ENCODE measurements at regions not wholly inside any gene's neighbourhood (a gene's known extent, or its start where the extent isn't known, plus 50 kb on each side); places are given as distances from the start of the nearest gene placed in this dataset.

DNA sequence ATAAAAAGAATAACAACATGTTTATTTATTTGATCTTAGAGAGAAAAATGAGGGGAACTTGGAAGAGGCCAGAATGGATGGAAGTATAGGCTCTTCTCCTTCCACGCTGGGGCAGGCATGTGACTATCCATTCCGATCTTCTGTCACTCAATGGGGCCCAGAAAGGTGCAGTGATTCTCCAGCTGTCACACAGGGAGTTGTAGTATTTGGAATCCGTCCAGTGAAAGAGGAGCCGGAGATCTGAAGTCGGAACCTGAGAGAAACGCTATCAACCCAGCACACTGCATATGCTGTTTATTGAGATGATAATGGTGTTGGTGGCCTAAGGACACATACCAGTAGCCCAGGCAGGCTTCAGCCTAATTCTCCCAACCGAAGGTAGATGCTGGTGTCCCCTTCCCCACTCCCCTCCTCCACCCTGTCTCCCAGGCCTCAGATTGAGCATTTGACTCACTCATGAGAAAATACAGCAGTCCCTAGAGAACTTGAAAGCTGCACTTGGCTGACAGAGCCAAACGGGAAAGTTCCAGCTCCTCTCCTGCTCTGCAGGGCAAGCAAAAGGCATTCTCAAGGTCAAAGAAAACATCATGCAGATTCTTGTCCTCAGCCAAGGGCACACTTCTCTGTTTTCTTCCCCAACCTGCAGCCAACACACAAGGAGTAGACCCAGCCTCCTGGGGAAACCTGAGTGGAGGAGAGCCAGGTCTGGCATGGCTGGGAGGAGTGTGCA is 100.4 kb downstream of the IRF2BPL start:
- Histone ChIP-seq H3K9me3 (no peaks in the 10 kb centered on the region), H3K4me3 (no peak overlapping the region), H3K4me1 (peaks cover 14% of the 10 kb centered on the region), H3K27me3 (no peaks in the 10 kb centered on the region), H3K27ac (no peak overlapping the region), H3K36me3 (no peaks in the 10 kb centered on the region)
- no peak for DNase-seq
- intact Hi-C loops (cut with DNase I): no loop called here
- TF ChIP-seq CTCF (IDR thresholded peaks at IDR 0.05): no peak
- no peak for ATAC-seq

GRCh38 chr14:76926521-76927251 is 100.5 kb downstream of the LRRC74A start:
- no peak overlapping the region for H3K27ac ChIP-seq
- ATAC-seq: peak; percentile 33
- intact Hi-C loops (cut with DNase I): no loop called here

GRCh38 chr14:76925097-76925441 is 98.9 kb downstream of the LRRC74A start:
- no peaks in the 10 kb centered on the region for H3K36me3 ChIP-seq
- no peaks in the 10 kb centered on the region for H3K9me3 ChIP-seq
- no peak for DNase-seq
- intact Hi-C loops (cut with DNase I): no loop called here
- H3K4me1 ChIP-seq: peaks cover 22% of the 10 kb centered on the region
- no peak for TF ChIP-seq CTCF (IDR thresholded peaks at IDR 0.05)
- no peak overlapping the region for H3K4me3 ChIP-seq
- H3K27me3 ChIP-seq: no peaks in the 10 kb centered on the region
- no peak for ATAC-seq
- H3K27ac ChIP-seq: no peak overlapping the region

More at GRCh38 chr14:76926521-76927251, 100.5 kb downstream of the LRRC74A start:
- Histone ChIP-seq H3K9me3 (no peaks in the 10 kb centered on the region), H3K36me3 (no peaks in the 10 kb centered on the region), H3K4me1 (peaks cover 14% of the 10 kb centered on the region), H3K27me3 (no peaks in the 10 kb centered on the region), H3K4me3 (no peak overlapping the region)
- DNase-seq: no peak
- no peak for TF ChIP-seq CTCF (IDR thresholded peaks at IDR 0.05)

- intact Hi-C loops (cut with DNase I): no loop called here
- no peak for ATAC-seq
- DNase-seq: no peak
- Histone ChIP-seq H3K27me3 (no peaks in the 10 kb centered on the region), H3K4me3 (no peak overlapping the region), H3K27ac (no peak overlapping the region), H3K4me1 (peaks cover 27% of the 10 kb centered on the region), H3K9me3 (no peaks in the 10 kb centered on the region), H3K36me3 (no peaks in the 10 kb centered on the region)
- no peak for TF ChIP-seq CTCF (IDR thresholded peaks at IDR 0.05)
These were observed 98.3 kb downstream of the LRRC74A start for GRCh38 chr14:76924371-76925096.

- H3K27ac ChIP-seq: no peak overlapping the region
- ATAC-seq: no peak
- DNase-seq: no peak
- no peak overlapping the region for H3K4me3 ChIP-seq
- no peaks in the 10 kb centered on the region for H3K9me3 ChIP-seq
- intact Hi-C loops (cut with DNase I): no loop called here
- H3K36me3 ChIP-seq: no peaks in the 10 kb centered on the region
- no peak for TF ChIP-seq CTCF (IDR thresholded peaks at IDR 0.05)
- H3K4me1 ChIP-seq: peaks cover 33% of the 10 kb centered on the region
- H3K27me3 ChIP-seq: no peaks in the 10 kb centered on the region
These were observed 97.5 kb downstream of the LRRC74A start for GRCh38 chr14:76923431-76924370.

Data from upper lobe of right lung (tissue), 1 donor.